ENCODE measurements at regions not wholly inside any gene's neighbourhood (a gene's known extent, or its start where the extent isn't known, plus 50 kb on each side); places are given as distances from the start of the nearest gene placed in this dataset.

DNA sequence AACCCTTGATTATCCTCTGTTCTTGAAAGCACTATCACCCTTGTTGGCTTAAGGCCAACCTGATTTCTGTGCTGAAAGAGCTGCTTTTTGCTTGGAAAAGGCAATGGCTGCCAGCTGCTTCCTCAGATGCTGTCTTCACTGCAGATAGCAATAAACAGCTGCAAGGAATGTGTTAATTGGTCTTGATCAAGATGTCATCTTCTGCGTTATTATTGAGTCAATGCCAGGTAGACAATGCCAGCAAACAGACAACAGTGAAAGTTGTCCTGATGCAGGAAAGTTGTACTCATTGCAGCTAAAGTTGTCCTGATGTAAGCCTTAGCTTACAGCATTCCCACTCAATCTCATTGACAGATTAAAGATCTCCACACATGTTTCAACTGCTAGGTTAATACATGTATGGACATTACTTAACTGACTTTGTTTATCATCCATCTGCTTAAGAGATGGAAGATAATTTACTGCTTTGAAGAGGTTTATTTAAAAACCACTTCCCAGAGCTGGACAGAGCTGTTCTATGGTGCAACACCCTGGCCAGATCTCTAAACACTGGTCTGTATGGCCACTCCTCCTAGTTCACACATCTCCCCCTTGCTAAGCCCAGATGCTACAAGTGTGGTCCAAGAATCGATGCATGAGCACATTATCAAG is 251.0 kb upstream of the MCTP2 start:
- H3K36me3 ChIP-seq (ENCODE audit: control insufficient read depth in 3 of 3, insufficient read depth in 3 of 3, low read length in 3 of 3), result no peaks in the 10 kb centered on the region

DNA sequence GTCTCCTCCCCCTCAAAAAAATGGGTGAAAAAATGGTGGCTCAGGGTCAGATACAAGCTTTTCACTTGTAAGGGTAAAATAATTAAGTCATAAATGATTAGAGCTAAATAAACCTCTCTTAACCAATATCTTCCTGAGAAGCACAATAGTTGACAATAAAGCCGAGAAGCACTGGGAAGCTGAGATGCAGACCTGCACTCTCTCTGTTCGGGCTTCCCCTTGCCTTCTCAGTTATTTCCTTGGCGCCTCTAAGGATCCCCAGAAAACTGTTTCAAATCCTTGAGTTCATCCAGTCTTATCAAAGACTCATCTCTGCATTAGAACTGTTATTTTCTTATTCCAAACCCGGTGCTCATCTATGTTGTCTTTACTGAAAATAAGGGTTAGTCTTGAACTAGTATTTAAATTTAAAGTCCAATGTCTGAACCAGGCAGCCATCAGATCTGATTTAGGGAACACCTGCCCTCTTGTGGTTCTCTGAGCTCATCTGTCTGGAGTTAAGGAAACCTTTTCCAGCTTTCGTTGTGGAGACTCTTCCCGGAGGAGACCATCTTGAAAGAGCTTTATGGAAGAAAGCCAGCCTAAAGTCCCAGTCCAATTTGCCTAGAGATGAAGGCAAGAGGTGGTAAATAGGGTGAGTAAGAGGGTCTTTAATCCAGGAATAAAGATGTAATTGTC is 256.4 kb upstream of the MCTP2 start:
- no peaks in the 10 kb centered on the region for H3K36me3 ChIP-seq (ENCODE audit: control insufficient read depth in 3 of 3, insufficient read depth in 3 of 3, low read length in 3 of 3)
- H3K27ac ChIP-seq (ENCODE audit: low read depth, low read length), result no peak overlapping the region
- no peaks in the 10 kb centered on the region for H3K27me3 ChIP-seq (ENCODE audit: control insufficient read depth in 3 of 3, insufficient read depth in 3 of 3, low read length in 3 of 3)
- H3K9me3 ChIP-seq (ENCODE audit: control insufficient read depth in 3 of 3, low read length in 3 of 3), result no peaks in the 10 kb centered on the region
- peaks cover 0 to under 1% (median 0%) of the 10 kb centered on the region in 3 donors for H3K4me1 ChIP-seq (ENCODE audit: control insufficient read depth in 3 of 3, insufficient read depth in 3 of 3, low read length in 3 of 3)
- no peak overlapping the region for H3K9ac ChIP-seq (ENCODE audit: low read depth in 1 of 3, low read length in 3 of 3)
- no peak overlapping the region for H3K4me3 ChIP-seq (ENCODE audit: low read length in 3 of 3)

More for the DNA sequence above, 251.0 kb upstream of the MCTP2 start:
- Histone ChIP-seq H3K4me1 (ENCODE audit: control insufficient read depth in 3 of 3, insufficient read depth in 3 of 3, low read length in 3 of 3) (peaks cover 4 to 15% (median 7%) of the 10 kb centered on the region in 3 donors), H3K9me3 (ENCODE audit: control insufficient read depth in 3 of 3, low read length in 3 of 3) (no peaks in the 10 kb centered on the region), H3K27ac (ENCODE audit: low read depth, low read length) (no peak overlapping the region), H3K27me3 (ENCODE audit: control insufficient read depth in 3 of 3, insufficient read depth in 3 of 3, low read length in 3 of 3) (no peaks in the 10 kb centered on the region), H3K4me3 (ENCODE audit: low read length in 3 of 3) (no peak overlapping the region), H3K9ac (ENCODE audit: low read depth in 1 of 3, low read length in 3 of 3) (no peak overlapping the region)

DNA sequence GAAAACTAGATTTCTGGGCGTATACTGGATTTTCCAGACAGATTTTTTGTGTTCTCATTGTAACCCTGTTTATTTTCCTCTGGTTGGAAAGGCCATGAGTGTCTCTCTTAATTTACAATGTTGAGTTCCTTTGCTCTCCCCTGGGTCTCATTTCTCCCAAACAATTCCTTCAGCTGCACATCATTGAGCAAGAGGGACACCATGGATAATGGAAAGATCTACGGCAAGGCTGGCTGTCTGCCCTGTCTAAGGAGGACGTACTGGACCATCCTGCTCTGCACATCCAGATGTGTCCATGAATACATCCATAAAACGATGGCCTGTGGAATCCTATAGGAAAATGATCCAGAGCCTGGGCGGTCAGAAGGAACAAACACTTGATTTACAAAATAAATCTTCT is 258.1 kb upstream of the MCTP2 start:
- no peaks in the 10 kb centered on the region for H3K9me3 ChIP-seq (ENCODE audit: control insufficient read depth in 3 of 3, low read length in 3 of 3)
- no peak overlapping the region for H3K4me3 ChIP-seq (ENCODE audit: low read length in 3 of 3)
- no peaks in the 10 kb centered on the region for H3K4me1 ChIP-seq (ENCODE audit: control insufficient read depth in 3 of 3, insufficient read depth in 3 of 3, low read length in 3 of 3)
- H3K27me3 ChIP-seq (ENCODE audit: control insufficient read depth in 3 of 3, insufficient read depth in 3 of 3, low read length in 3 of 3), result no peaks in the 10 kb centered on the region
- no peak overlapping the region for H3K9ac ChIP-seq (ENCODE audit: low read depth in 1 of 3, low read length in 3 of 3)
- no peak overlapping the region for H3K27ac ChIP-seq (ENCODE audit: low read depth, low read length)
- H3K36me3 ChIP-seq (ENCODE audit: control insufficient read depth in 3 of 3, insufficient read depth in 3 of 3, low read length in 3 of 3), result no peaks in the 10 kb centered on the region

DNA sequence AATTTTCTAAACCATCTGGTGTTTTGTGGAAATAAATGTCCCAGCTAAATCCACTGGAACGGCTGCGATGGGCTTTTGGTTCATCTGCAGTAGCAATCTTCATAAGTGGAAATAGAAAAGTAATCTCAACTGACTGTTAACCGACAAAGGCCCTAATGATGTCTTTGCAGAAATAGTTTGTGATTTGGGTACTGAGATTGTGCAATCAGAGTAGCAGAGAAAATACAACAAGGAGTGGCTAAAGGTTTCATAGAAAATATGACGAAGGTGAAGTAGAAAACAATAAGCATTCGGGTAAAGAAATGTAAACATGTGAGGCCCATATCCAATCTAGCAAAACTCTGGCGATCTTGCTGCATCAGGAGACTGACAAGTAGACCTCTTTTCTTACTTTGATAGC is 262.6 kb upstream of the MCTP2 start:
- H3K4me1 ChIP-seq (ENCODE audit: control insufficient read depth in 3 of 3, insufficient read depth in 3 of 3, low read length in 3 of 3), result no peaks in the 10 kb centered on the region
- H3K9ac ChIP-seq (ENCODE audit: low read depth in 1 of 3, low read length in 3 of 3), result no peak overlapping the region
- H3K9me3 ChIP-seq (ENCODE audit: control insufficient read depth in 3 of 3, low read length in 3 of 3), result no peaks in the 10 kb centered on the region
- no peaks in the 10 kb centered on the region for H3K27me3 ChIP-seq (ENCODE audit: control insufficient read depth in 3 of 3, insufficient read depth in 3 of 3, low read length in 3 of 3)
- no peak overlapping the region for H3K27ac ChIP-seq (ENCODE audit: low read depth, low read length)
- H3K4me3 ChIP-seq (ENCODE audit: low read length in 3 of 3), result no peak overlapping the region
- no peaks in the 10 kb centered on the region for H3K36me3 ChIP-seq (ENCODE audit: control insufficient read depth in 3 of 3, insufficient read depth in 3 of 3, low read length in 3 of 3)

DNA sequence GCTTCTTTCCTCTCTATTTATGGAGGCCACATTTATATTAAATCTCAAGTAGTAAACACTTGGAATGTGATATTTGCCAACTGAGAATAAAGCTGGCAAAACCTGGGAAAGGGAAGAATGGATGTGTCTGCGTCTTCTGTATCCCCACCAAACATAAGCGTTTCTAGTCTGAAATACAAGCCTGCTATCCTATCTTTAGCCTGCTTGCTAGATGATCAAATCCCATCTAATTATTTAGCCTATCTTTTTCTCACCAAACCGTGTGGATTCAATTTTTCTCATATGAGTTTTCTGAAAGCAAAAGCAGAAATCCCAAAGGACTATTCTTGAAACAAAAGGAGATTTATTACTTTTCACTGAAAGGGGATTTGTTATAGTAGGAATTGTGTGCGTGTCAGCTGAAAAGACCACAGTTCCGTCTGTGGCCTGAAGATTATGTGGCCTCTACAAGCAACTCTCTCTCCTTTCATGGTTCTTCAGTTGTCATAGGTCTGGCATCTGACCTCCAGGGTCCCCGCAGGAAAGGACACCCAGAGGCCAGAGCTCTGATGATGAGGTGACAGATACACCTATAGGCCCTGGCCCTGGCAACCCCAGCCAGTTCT is 266.0 kb upstream of the MCTP2 start:
- Histone ChIP-seq H3K27ac (ENCODE audit: low read depth, low read length) (no peak overlapping the region), H3K4me3 (ENCODE audit: low read length in 3 of 3) (no peak overlapping the region), H3K36me3 (ENCODE audit: control insufficient read depth in 3 of 3, insufficient read depth in 3 of 3, low read length in 3 of 3) (no peaks in the 10 kb centered on the region), H3K9ac (ENCODE audit: low read depth in 1 of 3, low read length in 3 of 3) (no peak overlapping the region), H3K27me3 (ENCODE audit: control insufficient read depth in 3 of 3, insufficient read depth in 3 of 3, low read length in 3 of 3) (no peaks in the 10 kb centered on the region), H3K9me3 (ENCODE audit: control insufficient read depth in 3 of 3, low read length in 3 of 3) (no peaks in the 10 kb centered on the region), H3K4me1 (ENCODE audit: control insufficient read depth in 3 of 3, insufficient read depth in 3 of 3, low read length in 3 of 3) (no peaks in the 10 kb centered on the region)

DNA sequence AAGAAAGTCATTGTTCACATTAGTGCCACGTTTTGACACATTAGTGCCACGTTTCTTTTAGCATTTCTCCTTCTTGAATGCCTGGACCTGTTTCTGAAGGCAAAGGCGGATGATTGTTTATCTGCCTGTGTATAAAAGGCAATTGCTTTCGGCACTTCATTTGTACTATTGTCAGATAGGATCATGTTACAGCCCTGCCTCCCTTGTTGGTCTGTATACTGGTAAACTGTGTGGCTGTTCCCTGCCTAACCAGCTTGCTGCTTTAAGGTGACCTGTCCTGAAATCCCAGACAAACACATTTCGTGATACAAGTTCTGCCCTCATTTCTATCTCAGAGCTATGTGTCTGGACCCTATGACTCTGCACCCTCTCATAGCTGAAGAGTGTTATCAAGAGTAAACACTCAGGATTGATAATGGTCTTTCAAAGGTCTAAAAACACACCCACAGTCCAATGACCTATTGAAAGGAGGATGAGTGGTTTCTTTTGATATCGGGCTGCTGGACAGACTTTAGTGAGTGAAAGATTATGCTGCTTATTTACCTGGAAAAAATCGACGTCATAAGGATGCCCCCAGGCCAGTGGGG is 276.3 kb upstream of the MCTP2 start:
- Histone ChIP-seq H3K36me3 (ENCODE audit: control insufficient read depth in 3 of 3, insufficient read depth in 3 of 3, low read length in 3 of 3) (no peaks in the 10 kb centered on the region), H3K4me1 (ENCODE audit: control insufficient read depth in 3 of 3, insufficient read depth in 3 of 3, low read length in 3 of 3) (no peaks in the 10 kb centered on the region), H3K9ac (ENCODE audit: low read depth in 1 of 3, low read length in 3 of 3) (peak overlapping the region in 1 of 3 donors; percentile 42), H3K27me3 (ENCODE audit: control insufficient read depth in 3 of 3, insufficient read depth in 3 of 3, low read length in 3 of 3) (no peaks in the 10 kb centered on the region), H3K9me3 (ENCODE audit: control insufficient read depth in 3 of 3, low read length in 3 of 3) (no peaks in the 10 kb centered on the region), H3K27ac (ENCODE audit: low read depth, low read length) (no peak overlapping the region), H3K4me3 (ENCODE audit: low read length in 3 of 3) (no peak overlapping the region)

DNA sequence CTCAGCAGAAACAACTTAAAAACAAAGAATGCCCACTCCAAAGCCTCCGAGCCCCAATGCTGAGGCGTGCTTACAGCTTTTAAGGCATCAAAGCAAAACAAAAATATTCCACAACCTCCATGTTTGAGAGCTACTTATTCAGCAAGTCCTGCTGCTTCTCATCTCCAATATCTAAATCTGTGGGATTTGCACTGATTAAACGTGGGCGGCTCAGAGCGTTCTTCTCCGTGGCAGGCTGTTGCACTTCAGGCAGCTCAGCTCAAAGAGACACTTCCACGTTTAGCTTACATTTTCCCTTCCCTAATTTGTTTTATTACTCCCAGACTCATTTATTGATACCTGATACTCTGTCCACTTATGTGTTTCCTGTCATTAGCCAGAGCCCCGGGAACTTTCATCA is 282.6 kb upstream of the MCTP2 start:
- peaks cover 0 to 5% (median 0%) of the 10 kb centered on the region in 3 donors for H3K4me1 ChIP-seq (ENCODE audit: control insufficient read depth in 3 of 3, insufficient read depth in 3 of 3, low read length in 3 of 3)
- H3K27me3 ChIP-seq (ENCODE audit: control insufficient read depth in 3 of 3, insufficient read depth in 3 of 3, low read length in 3 of 3), result no peaks in the 10 kb centered on the region
- no peak overlapping the region for H3K27ac ChIP-seq (ENCODE audit: low read depth, low read length)
- no peaks in the 10 kb centered on the region for H3K36me3 ChIP-seq (ENCODE audit: control insufficient read depth in 3 of 3, insufficient read depth in 3 of 3, low read length in 3 of 3)
- H3K4me3 ChIP-seq (ENCODE audit: low read length in 3 of 3), result no peak overlapping the region
- H3K9me3 ChIP-seq (ENCODE audit: control insufficient read depth in 3 of 3, low read length in 3 of 3), result no peaks in the 10 kb centered on the region
- H3K9ac ChIP-seq (ENCODE audit: low read depth in 1 of 3, low read length in 3 of 3), result no peak overlapping the region

DNA sequence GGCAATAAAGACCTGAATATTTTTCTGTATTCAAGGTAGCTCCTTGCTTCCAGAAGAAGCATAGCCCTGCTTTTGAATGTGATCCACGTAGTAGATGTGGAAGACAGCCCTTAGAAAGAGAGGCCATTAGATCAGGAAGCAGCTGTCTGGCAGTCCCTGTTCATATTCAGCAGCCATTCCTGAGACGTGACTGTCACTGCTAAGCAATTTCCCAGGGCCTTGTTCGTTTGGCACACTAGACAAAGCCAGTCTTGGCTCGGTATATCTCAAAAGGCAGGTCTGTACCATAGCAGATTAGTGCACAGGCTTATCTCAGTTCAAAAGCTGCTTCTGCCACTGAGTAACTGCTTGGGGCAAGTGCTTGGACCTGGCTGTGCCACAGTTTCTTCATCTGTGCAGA is 287.8 kb upstream of the MCTP2 start:
- H3K9me3 ChIP-seq (ENCODE audit: control insufficient read depth in 3 of 3, low read length in 3 of 3), result no peaks in the 10 kb centered on the region
- no peak overlapping the region for H3K9ac ChIP-seq (ENCODE audit: low read depth in 1 of 3, low read length in 3 of 3)
- H3K4me1 ChIP-seq (ENCODE audit: control insufficient read depth in 3 of 3, insufficient read depth in 3 of 3, low read length in 3 of 3), result peaks cover 0 to 6% (median 0%) of the 10 kb centered on the region in 3 donors
- no peak overlapping the region for H3K27ac ChIP-seq (ENCODE audit: low read depth, low read length)
- no peak overlapping the region for H3K4me3 ChIP-seq (ENCODE audit: low read length in 3 of 3)
- no peaks in the 10 kb centered on the region for H3K27me3 ChIP-seq (ENCODE audit: control insufficient read depth in 3 of 3, insufficient read depth in 3 of 3, low read length in 3 of 3)
- H3K36me3 ChIP-seq (ENCODE audit: control insufficient read depth in 3 of 3, insufficient read depth in 3 of 3, low read length in 3 of 3), result no peaks in the 10 kb centered on the region

DNA sequence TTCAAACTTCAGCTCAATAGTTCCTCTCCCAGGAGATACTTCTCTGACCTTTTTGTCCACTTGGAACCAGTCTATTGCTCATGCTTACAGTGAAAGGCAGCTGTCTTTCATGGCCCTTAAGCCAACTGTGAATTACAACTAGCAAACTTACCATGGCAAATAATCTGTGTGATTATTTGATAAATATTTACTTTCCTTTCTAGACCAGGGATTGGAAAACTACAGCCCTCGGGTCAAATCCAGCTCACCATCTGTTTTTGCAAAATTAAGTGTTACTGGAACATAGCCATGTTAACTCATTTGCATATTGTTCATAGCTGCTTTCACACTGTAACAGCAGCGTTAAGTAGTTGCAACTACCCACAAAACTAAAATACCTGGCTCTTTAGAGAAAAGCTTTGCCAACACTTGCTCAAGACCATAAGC is 289.1 kb upstream of the MCTP2 start:
- no peak overlapping the region for H3K9ac ChIP-seq (ENCODE audit: low read depth in 1 of 3, low read length in 3 of 3)
- H3K4me1 ChIP-seq (ENCODE audit: control insufficient read depth in 3 of 3, insufficient read depth in 3 of 3, low read length in 3 of 3), result peaks cover 0 to 3% (median 0%) of the 10 kb centered on the region in 3 donors
- H3K9me3 ChIP-seq (ENCODE audit: control insufficient read depth in 3 of 3, low read length in 3 of 3), result no peaks in the 10 kb centered on the region
- no peak overlapping the region for H3K4me3 ChIP-seq (ENCODE audit: low read length in 3 of 3)
- peak overlapping the region; percentile 9 for H3K27ac ChIP-seq (ENCODE audit: low read depth, low read length)
- no peaks in the 10 kb centered on the region for H3K27me3 ChIP-seq (ENCODE audit: control insufficient read depth in 3 of 3, insufficient read depth in 3 of 3, low read length in 3 of 3)
- no peaks in the 10 kb centered on the region for H3K36me3 ChIP-seq (ENCODE audit: control insufficient read depth in 3 of 3, insufficient read depth in 3 of 3, low read length in 3 of 3)

DNA sequence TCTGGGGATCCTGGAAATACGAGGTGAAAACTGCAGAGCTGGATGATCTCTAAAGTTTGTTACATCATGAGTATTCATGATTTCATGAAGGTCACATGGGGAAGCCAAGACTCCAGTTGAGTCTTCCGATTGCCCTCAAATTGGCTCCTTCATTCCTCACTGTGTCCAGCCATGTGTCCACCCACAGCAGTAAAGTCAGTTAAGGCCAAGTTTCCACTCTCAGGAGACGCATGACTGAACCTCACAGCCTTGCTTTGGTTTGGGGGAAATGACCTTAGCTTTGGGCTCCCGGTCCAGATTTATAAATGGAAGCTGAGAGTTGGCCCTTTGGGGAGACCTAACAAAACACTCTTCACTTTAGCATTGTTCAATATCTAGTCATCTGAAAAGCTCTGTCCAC is 289.7 kb upstream of the MCTP2 start:
- H3K4me1 ChIP-seq (ENCODE audit: control insufficient read depth in 3 of 3, insufficient read depth in 3 of 3, low read length in 3 of 3), result peaks cover 0 to 3% (median 0%) of the 10 kb centered on the region in 3 donors
- H3K27me3 ChIP-seq (ENCODE audit: control insufficient read depth in 3 of 3, insufficient read depth in 3 of 3, low read length in 3 of 3), result no peaks in the 10 kb centered on the region
- H3K36me3 ChIP-seq (ENCODE audit: control insufficient read depth in 3 of 3, insufficient read depth in 3 of 3, low read length in 3 of 3), result no peaks in the 10 kb centered on the region
- H3K9me3 ChIP-seq (ENCODE audit: control insufficient read depth in 3 of 3, low read length in 3 of 3), result no peaks in the 10 kb centered on the region
- H3K27ac ChIP-seq (ENCODE audit: low read depth, low read length), result peak overlapping the region; percentile 9
- H3K4me3 ChIP-seq (ENCODE audit: low read length in 3 of 3), result no peak overlapping the region
- no peak overlapping the region for H3K9ac ChIP-seq (ENCODE audit: low read depth in 1 of 3, low read length in 3 of 3)

Measured in skeletal muscle tissue (tissue), 3 donors.